Activated CD4-positive, alpha-beta T cell treated with anti-CD3 and anti-CD28 coated beads, Interleukin-2, amount 50 U/mL, for 1 hour (primary cell): ENCODE measurements at regions not wholly inside any gene's neighbourhood (a gene's known extent, or its start where the extent isn't known, plus 50 kb on each side); places are given as distances from the start of the nearest gene placed in this dataset.

Experiments used
- DNase-seq: peaks from one replicate; pipeline ENCODE4 v3.0.0-alpha.2; 2020

DNA sequence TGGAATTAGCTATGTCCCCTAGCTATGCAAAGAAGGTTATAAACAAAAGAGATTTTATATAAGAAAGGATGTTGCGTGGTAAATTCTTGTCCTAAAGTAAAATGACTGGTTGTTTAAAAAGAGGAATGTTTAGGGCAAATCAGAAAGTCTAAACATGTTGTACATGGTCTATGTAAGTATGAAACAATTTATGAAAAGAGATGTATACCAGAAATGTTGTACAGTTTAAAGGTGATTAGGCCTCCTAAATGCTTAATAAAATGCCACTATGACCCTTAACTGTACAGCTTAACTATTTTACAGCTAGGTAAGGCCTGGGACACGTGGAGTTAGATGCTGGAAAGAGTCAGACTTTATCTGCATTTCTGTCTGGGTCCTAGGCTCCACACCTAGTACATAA lies 775.9 kb upstream of the KLHL1 start:
- DNase-seq = no peak

DNA sequence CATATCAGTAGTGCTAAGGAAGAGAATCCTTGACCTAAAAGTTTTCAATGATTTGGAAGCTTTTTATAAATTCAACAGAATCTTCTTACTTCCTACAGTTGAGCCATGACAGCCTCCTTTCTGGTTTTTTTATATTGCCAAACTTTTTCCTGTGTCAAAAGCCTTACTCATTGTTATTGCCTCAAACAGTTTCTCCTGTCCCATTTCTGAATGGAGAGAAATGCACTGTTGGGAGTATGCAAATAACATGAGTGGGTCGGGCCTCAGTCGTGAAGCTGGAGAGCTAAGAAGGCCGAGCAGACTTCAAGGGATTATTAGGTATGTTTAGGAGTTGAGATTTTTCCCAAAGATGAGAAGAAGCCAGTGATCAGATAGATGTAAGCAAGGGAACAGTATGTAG lies 766.4 kb upstream of the KLHL1 start:
- DNase-seq = no peak

DNA sequence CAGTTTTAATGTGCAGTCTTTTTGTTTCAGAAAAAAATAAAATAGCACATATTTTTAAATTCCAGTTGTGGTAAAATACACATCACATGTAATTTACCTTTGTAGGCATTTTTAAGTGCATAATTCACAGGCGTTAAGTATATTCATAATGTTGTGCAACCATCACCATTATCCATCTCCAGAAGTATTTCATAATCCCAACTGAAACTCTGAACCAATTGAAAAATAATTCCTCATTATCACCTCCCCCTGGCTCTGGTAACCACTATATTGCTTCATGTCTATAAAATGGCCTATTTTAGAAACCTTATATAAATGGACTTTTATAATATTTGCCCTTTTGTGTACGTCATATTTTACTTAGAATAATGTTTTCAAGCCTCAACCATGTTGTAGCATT lies 756.5 kb upstream of the KLHL1 start:
- no peak for DNase-seq

DNA sequence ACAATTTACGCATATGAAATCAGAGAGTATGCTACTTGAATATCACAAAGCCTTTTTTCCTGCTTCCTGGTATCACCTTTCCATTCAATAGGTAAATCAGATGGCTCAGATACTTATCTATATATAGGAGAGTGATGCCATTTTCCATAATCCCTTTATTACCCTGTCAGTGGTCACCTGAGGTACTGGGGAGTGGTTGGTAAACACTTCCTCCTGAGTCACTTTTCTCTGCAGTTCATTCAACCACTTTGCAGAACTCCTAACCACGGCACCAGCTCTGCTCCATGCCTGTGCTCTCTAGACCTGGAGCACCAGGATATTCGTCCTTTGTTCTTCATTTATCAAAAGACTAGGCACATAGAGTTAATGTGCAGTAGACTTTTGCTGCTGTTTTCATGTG lies 748.5 kb upstream of the KLHL1 start:
- no peak for DNase-seq

DNA sequence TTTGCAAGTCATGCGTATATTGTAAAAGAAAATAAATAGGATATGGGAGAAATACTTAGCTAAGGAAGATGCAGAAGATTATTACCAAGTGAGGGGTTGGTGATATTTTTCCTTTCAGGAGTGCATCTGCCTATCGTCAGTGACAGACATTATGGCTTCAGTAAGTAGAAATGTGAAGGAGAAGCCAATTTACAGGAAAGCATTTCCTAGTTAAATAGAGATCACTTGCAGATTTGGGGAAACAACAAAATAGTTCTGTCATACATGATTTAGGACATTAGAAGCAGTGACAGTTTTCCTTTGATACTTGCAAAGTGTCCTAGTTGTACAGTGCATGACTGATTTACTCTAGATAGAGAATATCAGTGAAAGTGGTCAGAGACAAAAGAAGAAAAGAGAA lies 747.8 kb upstream of the KLHL1 start:
- no peak for DNase-seq

DNA sequence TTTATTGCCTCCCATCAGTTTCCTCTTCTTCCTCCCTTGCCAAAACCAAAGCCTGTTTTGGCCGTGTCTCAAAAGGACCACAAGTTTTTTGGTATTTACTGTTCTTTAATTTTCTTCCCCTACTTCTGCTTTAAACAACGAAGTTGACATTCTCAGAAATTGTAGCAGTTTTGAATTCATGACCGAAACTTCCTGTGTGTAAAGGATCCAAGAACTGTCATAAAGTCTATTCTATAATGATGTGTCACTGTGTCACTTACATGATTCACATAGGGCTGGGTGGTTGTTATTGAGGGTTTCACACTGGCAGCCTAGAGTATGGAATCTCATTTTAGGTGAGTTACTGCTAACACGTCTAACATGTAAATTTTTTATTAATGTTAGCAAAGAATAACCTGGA lies 741.0 kb upstream of the KLHL1 start:
- no peak for DNase-seq

DNA sequence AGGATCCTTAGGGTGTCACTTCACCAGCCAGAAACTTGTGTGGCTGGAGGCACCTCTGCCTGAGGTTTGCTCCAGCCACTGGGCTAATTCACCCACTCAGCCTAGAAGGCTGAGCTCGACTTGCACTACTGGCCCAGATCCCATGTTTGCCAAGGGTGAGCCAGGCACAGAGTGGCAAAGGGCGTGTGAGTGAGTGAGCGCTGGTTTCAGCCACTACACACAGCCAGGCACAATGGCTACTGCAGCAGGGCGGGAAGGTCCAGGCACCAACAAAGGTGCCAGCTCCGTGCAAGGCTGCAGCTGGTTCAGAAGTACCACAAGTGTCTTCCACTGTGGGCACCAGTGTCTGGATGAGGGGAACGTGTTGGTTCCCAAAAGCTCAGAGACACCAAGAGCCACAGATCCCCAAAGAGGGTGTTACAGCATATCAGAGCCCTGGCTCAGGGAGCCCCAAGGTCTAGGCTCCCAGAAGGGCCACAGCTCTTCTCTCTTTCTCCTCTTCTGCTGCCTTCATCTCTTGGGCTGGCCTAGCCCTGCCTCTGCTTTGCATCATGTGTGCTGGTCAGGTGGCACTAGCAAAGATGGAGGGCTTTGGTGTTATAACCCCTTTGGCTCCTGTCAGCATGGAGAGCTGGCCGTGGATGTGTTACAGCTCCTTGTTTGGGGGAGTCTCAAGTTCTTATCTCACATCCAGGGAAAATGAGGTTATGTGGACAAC lies 736.3 kb upstream of the KLHL1 start:
- DNase-seq = no peak

DNA sequence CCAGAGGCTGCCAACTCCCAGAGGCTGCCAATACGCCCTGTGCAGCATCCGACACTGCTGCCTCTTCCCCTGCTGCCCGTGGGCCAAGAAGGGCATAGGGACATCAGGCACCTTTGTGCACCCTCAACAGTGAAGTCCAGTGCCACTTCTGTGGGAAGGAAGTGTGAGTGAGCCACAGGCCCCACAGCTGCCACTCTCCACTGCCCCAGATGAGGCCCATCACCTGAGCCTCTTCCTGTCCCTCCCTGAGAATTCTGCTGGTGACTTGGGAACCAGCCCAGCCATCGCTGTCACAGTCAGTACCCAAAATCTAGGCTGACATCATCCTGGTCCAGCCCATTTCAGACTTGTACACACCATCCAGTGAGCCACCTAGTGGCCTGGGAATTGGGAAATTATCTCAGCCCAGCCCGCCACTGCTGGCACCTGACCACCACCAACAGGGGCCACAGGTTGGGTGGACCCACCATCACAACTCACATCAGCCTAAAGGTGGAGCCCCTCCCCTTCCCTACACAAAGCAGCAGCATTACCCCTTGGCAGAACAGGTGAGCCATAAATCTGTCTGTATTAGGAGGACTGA lies 733.9 kb upstream of the KLHL1 start:
- DNase-seq = no peak

GRCh38 chr13:70841240-70842061 lies 733.2 kb upstream of the KLHL1 start:
- DNase-seq = no peak

GRCh38 chr13:70835371-70835770 lies 727.1 kb upstream of the KLHL1 start:
- DNase-seq = no peak

- DNase-seq = no peak
Observed at GRCh38 chr13:70829748-70830147, 721.5 kb upstream of the KLHL1 start.

GRCh38 chr13:70817576-70817975 lies 709.3 kb upstream of the KLHL1 start:
- no peak for DNase-seq

GRCh38 chr13:70816853-70817252 lies 708.6 kb upstream of the KLHL1 start:
- DNase-seq = no peak

DNA sequence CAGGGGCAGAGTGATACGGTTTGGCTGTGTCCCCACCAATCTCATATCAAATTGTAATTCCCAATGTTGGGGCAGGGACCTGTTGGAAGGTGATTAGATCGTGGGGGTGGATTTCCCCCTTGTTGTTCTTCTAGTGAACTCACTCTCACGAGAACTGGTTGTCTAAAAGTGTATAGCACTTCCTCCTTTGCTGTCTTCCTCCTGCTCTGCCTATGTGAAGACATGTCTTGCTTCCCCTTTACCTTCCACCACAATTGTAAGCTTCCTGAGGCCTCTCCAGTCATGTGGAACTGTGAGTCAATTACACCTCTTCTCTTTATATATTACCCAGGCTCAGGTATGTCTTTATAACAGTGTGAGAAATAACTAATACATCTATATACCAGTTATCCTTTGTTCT lies 706.4 kb upstream of the KLHL1 start:
- no peak for DNase-seq

DNA sequence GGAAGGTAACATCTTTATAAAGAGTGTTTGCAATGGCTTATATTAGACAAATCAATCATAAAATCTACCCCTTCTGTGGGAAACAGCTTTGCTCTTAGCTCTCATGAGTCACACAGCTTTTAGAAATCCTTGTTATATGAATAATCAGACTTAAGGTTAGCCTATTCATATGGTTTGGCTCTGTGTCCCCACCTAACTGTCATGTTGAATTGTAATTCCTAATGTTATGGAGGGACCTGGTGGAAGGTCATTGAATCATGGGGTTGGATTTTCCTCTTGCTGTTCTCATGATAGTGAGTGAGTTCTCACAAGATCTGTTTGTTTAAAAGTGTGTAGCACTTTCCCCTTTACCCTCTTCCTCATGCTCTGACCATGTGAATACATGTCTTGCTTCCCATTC lies 704.2 kb upstream of the KLHL1 start:
- DNase-seq = no peak

- DNase-seq = no peak
Observed at GRCh38 chr13:70809588-70809987, 701.3 kb upstream of the KLHL1 start.

GRCh38 chr13:70798385-70798784 lies 690.1 kb upstream of the KLHL1 start:
- no peak for DNase-seq

DNA sequence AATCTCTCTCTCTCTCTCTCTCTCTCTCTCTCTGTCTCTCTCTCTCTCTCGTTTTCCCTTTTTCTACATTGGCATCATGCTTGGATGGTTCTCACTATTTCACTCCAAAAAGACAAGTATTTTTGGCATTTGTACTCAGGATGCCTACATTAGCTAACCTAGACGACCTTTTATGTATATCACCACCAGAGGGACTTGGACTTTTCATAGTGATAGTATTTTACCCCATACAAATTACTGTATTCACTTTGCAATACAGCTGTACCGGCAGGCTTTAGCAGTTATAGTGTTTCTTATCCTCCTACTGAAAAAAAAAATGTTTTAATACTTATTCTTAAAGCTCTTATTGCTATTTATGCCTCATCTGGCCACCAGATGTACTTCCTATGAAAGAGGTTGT lies 687.2 kb upstream of the KLHL1 start:
- DNase-seq = no peak

DNA sequence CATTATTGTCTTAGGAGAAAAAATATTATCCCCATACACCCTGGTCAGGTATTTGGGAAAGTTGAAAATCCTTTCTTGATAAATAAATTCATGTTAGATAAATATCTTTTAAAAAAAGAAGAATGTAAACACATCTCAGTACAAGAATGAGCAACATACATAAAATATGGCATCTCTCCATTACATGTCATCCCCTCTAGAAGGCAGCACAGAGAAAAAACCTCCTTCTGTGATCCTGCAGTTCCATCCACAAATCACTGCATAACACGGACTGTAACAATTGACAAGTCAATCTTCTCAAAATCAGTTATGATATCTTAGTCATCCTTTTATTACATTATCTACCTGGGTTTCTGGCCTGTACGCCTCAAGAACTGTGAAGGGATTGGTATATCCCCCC lies 683.9 kb upstream of the KLHL1 start:
- DNase-seq = no peak

DNA sequence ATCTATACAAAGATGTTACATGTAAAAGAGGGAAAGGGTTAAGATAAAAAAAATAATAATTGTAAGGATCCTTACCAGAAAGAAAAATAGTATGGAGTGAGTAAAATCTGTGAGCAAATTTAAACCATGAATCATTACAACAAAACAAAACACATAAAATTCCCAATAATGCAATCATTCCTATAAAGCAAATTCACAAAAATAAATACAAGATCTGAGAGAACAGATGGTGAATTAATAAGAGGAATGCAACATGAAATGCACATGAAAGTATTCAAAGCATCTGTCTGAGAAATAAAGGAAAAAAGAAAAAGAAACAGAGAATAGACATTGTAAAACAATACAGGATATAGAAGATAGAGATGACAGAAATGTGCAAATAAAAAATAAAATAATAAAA lies 681.5 kb upstream of the KLHL1 start:
- no peak for DNase-seq

GRCh38 chr13:70788074-70788473 lies 679.8 kb upstream of the KLHL1 start:
- no peak for DNase-seq

DNA sequence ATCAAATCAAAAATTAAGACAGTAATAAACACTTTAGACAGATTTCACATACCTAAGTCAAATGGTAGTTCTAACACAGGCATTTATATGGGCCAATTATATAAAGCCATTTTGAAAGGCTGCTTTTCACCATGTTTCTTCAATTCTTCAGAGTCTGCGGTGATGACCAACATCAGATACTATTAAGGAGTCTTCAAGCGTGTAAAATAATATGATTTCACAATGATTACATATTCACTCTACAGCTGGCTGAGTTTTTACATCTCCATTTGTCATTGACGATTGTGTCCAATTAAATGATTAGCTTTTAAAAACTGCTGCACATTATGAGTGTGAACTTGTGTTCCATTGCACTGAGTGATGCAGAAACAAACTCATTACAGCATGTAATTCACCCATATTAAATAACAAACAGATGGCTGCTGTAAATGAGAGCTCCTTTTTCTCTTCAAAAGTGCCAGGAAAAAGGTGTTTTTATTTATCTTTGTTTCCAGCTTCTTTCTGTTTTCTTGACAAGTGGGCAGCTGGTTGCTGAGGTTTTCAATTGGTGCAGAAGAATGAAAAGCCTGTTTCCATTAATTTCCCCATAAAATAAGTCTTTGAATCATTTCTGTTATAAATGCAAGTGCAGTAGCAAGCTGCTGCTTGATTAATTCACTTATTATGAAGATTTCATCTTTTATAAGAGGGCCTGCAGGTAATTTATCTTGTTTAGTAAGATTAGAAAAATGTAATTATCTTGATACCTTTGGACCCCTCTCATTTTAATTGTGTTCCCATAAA lies 676.1 kb upstream of the KLHL1 start:
- DNase-seq = no peak

GRCh38 chr13:70769817-70770216 lies 661.6 kb upstream of the KLHL1 start:
- no peak for DNase-seq

DNA sequence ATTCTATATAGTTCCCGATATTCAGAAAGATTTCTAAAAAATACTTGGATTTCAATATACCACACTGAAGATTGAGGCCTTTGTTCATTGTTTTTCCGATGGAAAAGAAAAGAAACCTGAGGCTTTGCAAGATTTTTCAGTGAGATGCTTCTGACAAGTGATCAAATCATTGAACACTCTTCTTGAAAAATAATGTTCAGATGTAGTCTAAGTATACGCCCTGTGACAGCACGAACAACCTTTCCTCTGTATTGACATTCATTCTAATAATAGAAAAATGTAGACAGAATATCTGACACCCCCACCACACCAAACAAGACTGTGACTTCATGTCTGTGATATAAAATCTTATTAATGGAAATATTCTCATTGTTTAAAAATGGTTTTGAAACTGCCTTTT lies 650.7 kb upstream of the KLHL1 start:
- no peak for DNase-seq
